Osteocyte (in vitro differentiated cells): ENCODE measurements at regions not wholly inside any gene's neighbourhood (a gene's known extent, or its start where the extent isn't known, plus 50 kb on each side); places are given as distances from the start of the nearest gene placed in this dataset.

ENCODE experiments used
- DNase-seq: peaks from one replicate; pipeline ENCODE4 v3.0.0; 2021; ENCODE audit warnings: mixed read lengths; ENCODE audit not compliant: unreplicated experiment; ENCODE audit errors: extremely low spot score
- H3K27ac Mint-ChIP-seq: one replicate; pipeline ENCODE4 v1.8.0; 2021; ENCODE audit warnings: mild to moderate bottlenecking, mixed read lengths; ENCODE audit not compliant: unreplicated experiment
- H3K27me3 Mint-ChIP-seq: one replicate; pipeline ENCODE4 v1.8.0; 2021; ENCODE audit warnings: mixed read lengths; ENCODE audit not compliant: unreplicated experiment
- H3K36me3 Mint-ChIP-seq: one replicate; pipeline ENCODE4 v1.8.0; 2021; ENCODE audit warnings: mixed read lengths; ENCODE audit not compliant: unreplicated experiment
- H3K4me1 Mint-ChIP-seq: one replicate; pipeline ENCODE4 v1.8.0; 2021; ENCODE audit warnings: mixed read lengths; ENCODE audit not compliant: unreplicated experiment
- H3K4me3 Mint-ChIP-seq: one replicate; pipeline ENCODE4 v1.8.0; 2021; ENCODE audit warnings: mild to moderate bottlenecking, moderate library complexity, mixed read lengths; ENCODE audit not compliant: unreplicated experiment
- H3K9me3 Mint-ChIP-seq: one replicate; pipeline ENCODE4 v1.8.0; 2021; ENCODE audit warnings: mixed read lengths; ENCODE audit not compliant: unreplicated experiment
- CTCF ChIP-seq: fragments of 200-600 bp; sonication (generic); IDR thresholded peaks from 2 replicates; pipeline ENCODE4 v1.5.0; 2021; ENCODE audit warnings: antibody characterized with exemption, mild to moderate bottlenecking, moderate library complexity

- no peak for TF ChIP-seq CTCF
- H3K4me3 Mint-ChIP-seq = no peak overlapping the region
- no peaks in the 10 kb centered on the region for H3K9me3 Mint-ChIP-seq
- H3K27me3 Mint-ChIP-seq = peaks cover 42% of the 10 kb centered on the region
- no peak overlapping the region for H3K27ac Mint-ChIP-seq
- peaks cover 2% of the 10 kb centered on the region for H3K4me1 Mint-ChIP-seq
- no peak for DNase-seq
- no peaks in the 10 kb centered on the region for H3K36me3 Mint-ChIP-seq
These were observed 1106.6 kb upstream of the CDH18 start for GRCh38 chr5:21094619-21095018.

- no peak for TF ChIP-seq CTCF
- DNase-seq = no peak
- H3K27me3 Mint-ChIP-seq = peaks cover 27% of the 10 kb centered on the region
- no peak overlapping the region for H3K27ac Mint-ChIP-seq
- H3K9me3 Mint-ChIP-seq = peaks cover 8% of the 10 kb centered on the region
- H3K36me3 Mint-ChIP-seq = no peaks in the 10 kb centered on the region
- no peak overlapping the region for H3K4me3 Mint-ChIP-seq
- no peaks in the 10 kb centered on the region for H3K4me1 Mint-ChIP-seq
These were observed 1099.8 kb upstream of the CDH18 start for GRCh38 chr5:21087766-21088165.

- H3K27me3 Mint-ChIP-seq = peaks cover 22% of the 10 kb centered on the region
- no peak for TF ChIP-seq CTCF
- no peak for DNase-seq
- H3K4me3 Mint-ChIP-seq = no peak overlapping the region
- H3K27ac Mint-ChIP-seq = no peak overlapping the region
- peaks cover 8% of the 10 kb centered on the region for H3K9me3 Mint-ChIP-seq
- no peaks in the 10 kb centered on the region for H3K36me3 Mint-ChIP-seq
- no peaks in the 10 kb centered on the region for H3K4me1 Mint-ChIP-seq
These were observed 1097.8 kb upstream of the CDH18 start for GRCh38 chr5:21085791-21086190.

GRCh38 chr5:21071986-21072385 lies 1084.0 kb upstream of the CDH18 start:
- no peak for DNase-seq
- Mint-ChIP-seq H3K27ac (no peak overlapping the region), H3K4me1 (peaks cover 3% of the 10 kb centered on the region), H3K27me3 (peaks cover 1% of the 10 kb centered on the region), H3K4me3 (no peak overlapping the region), H3K9me3 (no peaks in the 10 kb centered on the region), H3K36me3 (no peaks in the 10 kb centered on the region)
- no peak for TF ChIP-seq CTCF

- Mint-ChIP-seq H3K36me3 (no peaks in the 10 kb centered on the region), H3K27ac (no peak overlapping the region), H3K9me3 (no peaks in the 10 kb centered on the region), H3K4me3 (no peak overlapping the region), H3K4me1 (peaks cover 3% of the 10 kb centered on the region), H3K27me3 (no peaks in the 10 kb centered on the region)
- no peak for DNase-seq
- TF ChIP-seq CTCF = no peak
These were observed 1083.4 kb upstream of the CDH18 start for GRCh38 chr5:21071421-21071820.
